CD4-positive, alpha-beta T cell (primary cell): ENCODE measurements at regions not wholly inside any gene's neighbourhood (a gene's known extent, or its start where the extent isn't known, plus 50 kb on each side); places are given as distances from the start of the nearest gene placed in this dataset.

Experiments
- ATAC-seq: fragments of 200-7000 bp; cut with Tn5 transposase; one replicate; pipeline ENCODE4 v1.10.0; 2022; ENCODE audit warnings: mild to moderate bottlenecking; ENCODE audit not compliant: poor library complexity
- CTCF ChIA-PET: fragments of 350-600 bp; sonication (Branson Sonifier 250); formaldehyde crosslinking; loops from one replicate; lab custom pipeline; 2021; ENCODE audit warnings: antibody characterized with exemption, inconsistent platforms; lab: Charles Lee
- POLR2A ChIA-PET: fragments of 350-600 bp; sonication (Branson Sonifier 250); formaldehyde crosslinking; loops from one replicate; lab custom pipeline; 2021; ENCODE audit warnings: antibody characterized with exemption, inconsistent platforms; lab: Charles Lee
- DNase-seq, 14 experiments: peaks; one replicate each; pipeline ENCODE4 v3.0.0-alpha.2; 2013 to 2020; ENCODE audit warnings: mixed read lengths in 2 of 14
- H3K27ac ChIP-seq, 2 donors: one replicate each; pipeline versions ENCODE4 v1.5.1 to v1.7.0; 2013; ENCODE audit warnings: low read length in 2 of 2, low read depth in 1 of 2, mild to moderate bottlenecking in 1 of 2
- H3K27me3 ChIP-seq, 2 experiments: 1 replicate in 1 of 2; 2 replicates in 1 of 2; pipeline versions ENCODE4 v1.6.1 to v1.7.0; 2013; ENCODE audit warnings: low read length in 2 of 2, control low read depth in 1 of 2, mild to moderate bottlenecking in 1 of 2, moderate library complexity in 1 of 2; ENCODE audit not compliant: insufficient read depth in 2 of 2, control insufficient read depth in 1 of 2
- H3K36me3 ChIP-seq: one replicate; pipeline ENCODE4 v1.6.1; 2013; ENCODE audit warnings: low read length, control low read depth; ENCODE audit not compliant: insufficient read depth
- H3K4me1 ChIP-seq: one replicate; pipeline ENCODE4 v1.6.1; 2013; ENCODE audit warnings: low read length, control low read depth; ENCODE audit not compliant: insufficient read depth
- H3K4me3 ChIP-seq: one replicate; pipeline ENCODE4 v1.5.1; 2013; ENCODE audit warnings: mild to moderate bottlenecking, low read length, moderate library complexity
- H3K9me3 ChIP-seq, 2 experiments: 1 replicate in 1 of 2; 2 replicates in 1 of 2; pipeline versions ENCODE4 v1.6.1 to v1.7.0; 2013; ENCODE audit warnings: low read length in 2 of 2, mild to moderate bottlenecking in 2 of 2, control low read depth in 1 of 2, moderate library complexity in 1 of 2; ENCODE audit not compliant: control insufficient read depth in 1 of 2, insufficient read depth in 1 of 2
- H3K27ac Mint-ChIP-seq: one replicate; pipeline ENCODE4 v1.8.0; 2020; ENCODE audit warnings: mixed read lengths
- H3K27me3 Mint-ChIP-seq: one replicate; pipeline ENCODE4 v1.8.0; 2021; ENCODE audit warnings: mixed read lengths
- H3K36me3 Mint-ChIP-seq: one replicate; pipeline ENCODE4 v1.8.0; 2021; ENCODE audit warnings: low read depth, mixed read lengths
- H3K4me1 Mint-ChIP-seq: one replicate; pipeline ENCODE4 v1.8.0; 2021; ENCODE audit warnings: low read depth, mixed read lengths
- H3K4me3 Mint-ChIP-seq: one replicate; pipeline ENCODE4 v1.8.0; 2020; ENCODE audit warnings: mild to moderate bottlenecking, mixed read lengths
- H3K9me3 Mint-ChIP-seq: one replicate; pipeline ENCODE4 v1.8.0; 2020; ENCODE audit warnings: mixed read lengths
- CTCF ChIP-seq: fragments of 200-600 bp; IDR thresholded peaks from one replicate; pipeline ENCODE4 v1.8.0; 2022; ENCODE audit warnings: antibody characterized with exemption, mild to moderate bottlenecking
- intact Hi-C, 2 experiments: fragments of 100-400 bp; cut with DNase I in 1 of 2; cut with micrococcal nuclease in 1 of 2; formaldehyde crosslinking; loops; one replicate each; pipeline versions ENCODE4 v1.15.1 to v1.9.0; 2023 to 2025; cut with DNase I, micrococcal nuclease

GRCh38 chr21:24941316-24942185, 665.7 kb downstream of the MRPL39 start:
- ChIA-PET POLR2A (no interaction called here), CTCF (no interaction called here)
- no peaks in the 10 kb centered on the region for H3K4me1 Mint-ChIP-seq
- no peak for TF ChIP-seq CTCF
- no peak overlapping the region for H3K27ac Mint-ChIP-seq
- H3K36me3 ChIP-seq, result no peaks in the 10 kb centered on the region
- H3K27me3 Mint-ChIP-seq, result no peaks in the 10 kb centered on the region
- H3K36me3 Mint-ChIP-seq, result no peaks in the 10 kb centered on the region
- H3K27ac ChIP-seq, result no peak overlapping the region
- H3K4me1 ChIP-seq, result no peaks in the 10 kb centered on the region
- no peak overlapping the region for H3K4me3 ChIP-seq
- ATAC-seq (no peak), DNase-seq (no peak)
- intact Hi-C loops, result no loop called here
- H3K27me3 ChIP-seq, result no peaks in the 10 kb centered on the region
- H3K9me3 Mint-ChIP-seq, result peaks cover 6% of the 10 kb centered on the region
- H3K4me3 Mint-ChIP-seq, result no peak overlapping the region
- H3K9me3 ChIP-seq, result no peaks in the 10 kb centered on the region

- H3K36me3 Mint-ChIP-seq, result no peaks in the 10 kb centered on the region
- H3K4me3 Mint-ChIP-seq, result no peak overlapping the region
- ChIA-PET POLR2A (no interaction called here), CTCF (no interaction called here)
- intact Hi-C loops, result no loop called here
- Histone ChIP-seq H3K4me1 (no peaks in the 10 kb centered on the region), H3K27ac (no peak overlapping the region), H3K4me3 (no peak overlapping the region), H3K27me3 (no peaks in the 10 kb centered on the region), H3K36me3 (no peaks in the 10 kb centered on the region), H3K9me3 (no peaks in the 10 kb centered on the region)
- no peak overlapping the region for H3K27ac Mint-ChIP-seq
- H3K27me3 Mint-ChIP-seq, result no peaks in the 10 kb centered on the region
- no peak for DNase-seq
- no peaks in the 10 kb centered on the region for H3K4me1 Mint-ChIP-seq
- H3K9me3 Mint-ChIP-seq, result peaks cover 6% of the 10 kb centered on the region
- no peak for TF ChIP-seq CTCF
- no peak for ATAC-seq
These were observed 668.0 kb downstream of the MRPL39 start for GRCh38 chr21:24939291-24939690.

- peaks cover 6% of the 10 kb centered on the region for H3K9me3 Mint-ChIP-seq
- ChIA-PET CTCF (no interaction called here), POLR2A (no interaction called here)
- TF ChIP-seq CTCF, result no peak
- no peak for ATAC-seq
- H3K9me3 ChIP-seq, result no peaks in the 10 kb centered on the region
- no peaks in the 10 kb centered on the region for H3K4me1 Mint-ChIP-seq
- no peaks in the 10 kb centered on the region for H3K36me3 ChIP-seq
- intact Hi-C loops, result no loop called here
- H3K27me3 Mint-ChIP-seq, result no peaks in the 10 kb centered on the region
- no peak for DNase-seq
- no peak overlapping the region for H3K27ac ChIP-seq
- no peaks in the 10 kb centered on the region for H3K27me3 ChIP-seq
- no peak overlapping the region for H3K4me3 Mint-ChIP-seq
- H3K27ac Mint-ChIP-seq, result no peak overlapping the region
- no peak overlapping the region for H3K4me3 ChIP-seq
- H3K4me1 ChIP-seq, result no peaks in the 10 kb centered on the region
- no peaks in the 10 kb centered on the region for H3K36me3 Mint-ChIP-seq
These were observed 668.7 kb downstream of the MRPL39 start for GRCh38 chr21:24938573-24938972.
